Endothelial cell of umbilical vein (primary cell): ENCODE measurements at regions not wholly inside any gene's neighbourhood (a gene's known extent, or its start where the extent isn't known, plus 50 kb on each side); places are given as distances from the start of the nearest gene placed in this dataset.

Source experiments
- CTCF ChIP-seq, 2 donors: IDR thresholded peaks; 1 replicate in 1 of 2; 2 replicates in 1 of 2; pipeline ENCODE4 v1.5.1; 2011; ENCODE audit warnings: low read length in 2 of 2, mild to moderate bottlenecking in 2 of 2, moderate library complexity in 2 of 2, control low read depth in 1 of 2, inconsistent platforms in 1 of 2, low read depth in 1 of 2; ENCODE audit not compliant: insufficient read depth in 1 of 2; ENCODE audit errors: extremely low read depth in 1 of 2
- EZH2 ChIP-seq: IDR thresholded peaks from 2 replicates; pipeline ENCODE4 v1.6.1; 2012; ENCODE audit warnings: borderline replicate concordance, low read depth, mild to moderate bottlenecking, moderate library complexity, low read length, inconsistent platforms; ENCODE audit not compliant: severe bottlenecking
- FOS ChIP-seq: IDR thresholded peaks from 2 replicates; pipeline ENCODE4 v1.6.1; 2011; ENCODE audit warnings: mild to moderate bottlenecking, low read length, moderate library complexity, borderline replicate concordance; ENCODE audit not compliant: insufficient read depth
- GATA2 ChIP-seq: IDR thresholded peaks from 2 replicates; pipeline ENCODE4 v1.7.0; 2011; ENCODE audit warnings: low read depth, mild to moderate bottlenecking, moderate library complexity, mixed read lengths, low read length; ENCODE audit not compliant: insufficient read length, insufficient read depth
- JUN ChIP-seq: IDR thresholded peaks from 2 replicates; pipeline ENCODE4 v1.6.1; 2011; ENCODE audit warnings: borderline replicate concordance, low read depth; ENCODE audit not compliant: insufficient read length, insufficient read depth
- MAX ChIP-seq: IDR thresholded peaks from 2 replicates; pipeline ENCODE4 v1.6.1; 2011; ENCODE audit not compliant: insufficient read depth, insufficient read length
- MYC ChIP-seq: IDR thresholded peaks from one replicate; pipeline ENCODE4 v1.6.1; 2011; ENCODE audit warnings: mild to moderate bottlenecking, low read depth, low read length
- POLR2A ChIP-seq: IDR thresholded peaks from 2 replicates; pipeline ENCODE4 v1.6.1; 2012; ENCODE audit warnings: low read depth, mild to moderate bottlenecking, control low read depth, low read length
- POLR2AphosphoS5 ChIP-seq: IDR thresholded peaks from 2 replicates; pipeline ENCODE4 v1.6.1; 2012; ENCODE audit warnings: low read depth, mild to moderate bottlenecking, control low read depth, low read length, moderate library complexity; ENCODE audit not compliant: insufficient read depth

GRCh38 chr1:230504310-230504709 lies 78.2 kb upstream of the PGBD5 start:
- no peak for TF ChIP-seq EZH2
- TF ChIP-seq MAX: no peak
- no peak for TF ChIP-seq POLR2A
- TF ChIP-seq CTCF (IDR thresholded peaks at IDR 0.05; ENCODE audit: extremely low read depth in 1 of 2, insufficient read depth in 1 of 2, low read depth in 1 of 2, low read length in 2 of 2): no peak
- TF ChIP-seq GATA2: no peak
- no peak for TF ChIP-seq POLR2AphosphoS5
- TF ChIP-seq JUN: no peak
- no peak for TF ChIP-seq MYC
- TF ChIP-seq FOS: no peak
